Astrocyte of the cerebellum (primary cell): ENCODE measurements at regions not wholly inside any gene's neighbourhood (a gene's known extent, or its start where the extent isn't known, plus 50 kb on each side); places are given as distances from the start of the nearest gene placed in this dataset.

Experiments
- DNase-seq: peaks from one replicate; pipeline ENCODE4 v3.0.0-alpha.2; 2011; ENCODE audit warnings: low read depth
- H3K4me3 ChIP-seq: 2 replicates; pipeline ENCODE4 v1.5.1; 2011; ENCODE audit warnings: mild to moderate bottlenecking, low read depth, low read length, moderate library complexity
- CTCF ChIP-seq: IDR thresholded peaks from 2 replicates; pipeline ENCODE4 v1.5.1; 2012; ENCODE audit warnings: low read length, low read depth, moderate library complexity, mild to moderate bottlenecking; ENCODE audit errors: missing control alignments
- in situ Hi-C: cut with HindIII; loops from 2 replicates; pipeline ENCODE4 v1.10.0; 2017; ENCODE audit warnings: low sequenced_read_pairs

GRCh38 chr3:118785415-118785814, 249.2 kb downstream of the IGSF11 start:
- in situ Hi-C loops: no loop called here
- TF ChIP-seq CTCF: no peak
- no peak for DNase-seq
- H3K4me3 ChIP-seq: no peak overlapping the region

GRCh38 chr3:118791246-118791645, 243.4 kb downstream of the IGSF11 start:
- no peak for TF ChIP-seq CTCF
- in situ Hi-C loops: no loop called here
- no peak for DNase-seq
- no peak overlapping the region for H3K4me3 ChIP-seq

- in situ Hi-C loops: no loop called here
- TF ChIP-seq CTCF: no peak
- no peak for DNase-seq
- H3K4me3 ChIP-seq: no peak overlapping the region
Measured at GRCh38 chr3:118792191-118792590, 242.5 kb downstream of the IGSF11 start.

DNA sequence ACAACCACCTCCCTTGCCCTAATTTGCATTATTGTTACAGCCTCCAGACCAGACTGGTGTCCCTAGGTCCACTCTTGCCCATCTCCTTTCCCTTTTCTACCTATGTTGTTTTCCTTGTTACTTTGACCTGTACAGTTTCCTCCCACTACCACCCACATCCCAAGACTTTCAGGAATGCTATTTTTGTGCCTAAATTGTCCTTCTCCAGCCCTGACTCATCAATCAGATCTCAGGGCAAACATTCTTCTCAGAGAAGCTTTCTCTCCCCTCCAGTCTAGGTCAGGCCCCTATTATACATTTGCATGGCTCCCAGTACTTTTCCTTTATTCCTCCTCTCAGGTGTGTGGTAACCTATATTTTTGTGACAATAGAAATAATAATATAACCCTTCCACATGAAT, 241.5 kb downstream of the IGSF11 start:
- no peak for DNase-seq
- in situ Hi-C loops: no loop called here
- TF ChIP-seq CTCF: no peak
- H3K4me3 ChIP-seq: no peak overlapping the region

- DNase-seq: no peak
- H3K4me3 ChIP-seq: no peak overlapping the region
- TF ChIP-seq CTCF: no peak
- in situ Hi-C loops: no loop called here
Measured at GRCh38 chr3:118799303-118799702, 235.3 kb downstream of the IGSF11 start.

GRCh38 chr3:118801899-118802298, 232.7 kb downstream of the IGSF11 start:
- in situ Hi-C loops: no loop called here
- no peak for DNase-seq
- TF ChIP-seq CTCF: no peak
- no peak overlapping the region for H3K4me3 ChIP-seq
